ENCODE measurements at regions not wholly inside any gene's neighbourhood (a gene's known extent, or its start where the extent isn't known, plus 50 kb on each side); places are given as distances from the start of the nearest gene placed in this dataset.

- no peak for DNase-seq (ENCODE audit: low spot score)
- no peaks in the 10 kb centered on the region for H3K9me3 Mint-ChIP-seq (ENCODE audit: low read depth)
Measured at GRCh38 chr7:106806556-106806955, 58.5 kb upstream of the PIK3CG start.

GRCh38 chr7:106807474-106807873, 57.6 kb upstream of the PIK3CG start:
- Mint-ChIP-seq H3K4me3 (ENCODE audit: unreplicated experiment) (no peak overlapping the region), H3K27me3 (ENCODE audit: low read depth) (peaks cover 22% of the 10 kb centered on the region), H3K4me1 (ENCODE audit: low read depth) (no peaks in the 10 kb centered on the region), H3K9me3 (ENCODE audit: low read depth) (no peaks in the 10 kb centered on the region), H3K27ac (ENCODE audit: unreplicated experiment) (no peak overlapping the region), H3K36me3 (ENCODE audit: low read depth) (no peaks in the 10 kb centered on the region)
- TF ChIP-seq, protein P1, sequence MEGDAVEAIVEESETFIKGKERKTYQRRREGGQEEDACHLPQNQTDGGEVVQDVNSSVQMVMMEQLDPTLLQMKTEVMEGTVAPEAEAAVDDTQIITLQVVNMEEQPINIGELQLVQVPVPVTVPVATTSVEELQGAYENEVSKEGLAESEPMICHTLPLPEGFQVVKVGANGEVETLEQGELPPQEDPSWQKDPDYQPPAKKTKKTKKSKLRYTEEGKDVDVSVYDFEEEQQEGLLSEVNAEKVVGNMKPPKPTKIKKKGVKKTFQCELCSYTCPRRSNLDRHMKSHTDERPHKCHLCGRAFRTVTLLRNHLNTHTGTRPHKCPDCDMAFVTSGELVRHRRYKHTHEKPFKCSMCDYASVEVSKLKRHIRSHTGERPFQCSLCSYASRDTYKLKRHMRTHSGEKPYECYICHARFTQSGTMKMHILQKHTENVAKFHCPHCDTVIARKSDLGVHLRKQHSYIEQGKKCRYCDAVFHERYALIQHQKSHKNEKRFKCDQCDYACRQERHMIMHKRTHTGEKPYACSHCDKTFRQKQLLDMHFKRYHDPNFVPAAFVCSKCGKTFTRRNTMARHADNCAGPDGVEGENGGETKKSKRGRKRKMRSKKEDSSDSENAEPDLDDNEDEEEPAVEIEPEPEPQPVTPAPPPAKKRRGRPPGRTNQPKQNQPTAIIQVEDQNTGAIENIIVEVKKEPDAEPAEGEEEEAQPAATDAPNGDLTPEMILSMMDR (IDR thresholded peaks at IDR 0.05) = no peak
- no peak for DNase-seq (ENCODE audit: low spot score)

More at GRCh38 chr7:106806556-106806955, 58.5 kb upstream of the PIK3CG start:
- Mint-ChIP-seq H3K27me3 (ENCODE audit: low read depth) (peaks cover 25% of the 10 kb centered on the region), H3K4me1 (ENCODE audit: low read depth) (no peaks in the 10 kb centered on the region), H3K27ac (ENCODE audit: unreplicated experiment) (no peak overlapping the region), H3K4me3 (ENCODE audit: unreplicated experiment) (no peak overlapping the region), H3K36me3 (ENCODE audit: low read depth) (no peaks in the 10 kb centered on the region)
- TF ChIP-seq, protein P1 (IDR thresholded peaks at IDR 0.05) = no peak

GRCh38 chr7:106808967-106809635, 56.0 kb upstream of the PIK3CG start:
- H3K27me3 Mint-ChIP-seq (ENCODE audit: low read depth) = peaks cover 18% of the 10 kb centered on the region

DNA sequence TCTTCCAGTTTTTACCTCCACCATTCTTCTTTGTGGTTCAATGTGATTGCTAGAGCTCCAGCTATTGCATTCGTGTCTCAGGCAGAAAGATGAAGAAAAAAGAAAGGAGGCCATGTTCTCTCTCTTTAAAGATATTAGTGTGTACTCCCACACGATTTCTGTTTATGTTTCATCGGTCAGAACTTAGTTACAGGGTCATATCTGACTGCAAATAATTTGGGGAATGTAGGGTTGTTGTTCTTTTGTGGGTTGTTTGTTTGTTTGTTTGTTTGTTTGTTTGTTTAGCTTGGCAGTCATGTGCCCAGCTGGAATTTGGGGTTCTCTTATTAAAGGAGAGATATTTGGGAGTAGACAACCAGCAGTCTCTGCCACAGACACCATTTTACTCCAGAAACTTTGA, 53.6 kb upstream of the PIK3CG start:
- Mint-ChIP-seq H3K27ac (ENCODE audit: unreplicated experiment) (no peak overlapping the region), H3K4me1 (ENCODE audit: low read depth) (peaks cover 8% of the 10 kb centered on the region), H3K27me3 (ENCODE audit: low read depth) (peaks cover 3% of the 10 kb centered on the region), H3K9me3 (ENCODE audit: low read depth) (peaks cover 2% of the 10 kb centered on the region), H3K4me3 (ENCODE audit: unreplicated experiment) (no peak overlapping the region), H3K36me3 (ENCODE audit: low read depth) (no peaks in the 10 kb centered on the region)
- TF ChIP-seq, protein P1 (IDR thresholded peaks at IDR 0.05) = no peak
- no peak for DNase-seq (ENCODE audit: low spot score)

More at GRCh38 chr7:106808967-106809635, 56.0 kb upstream of the PIK3CG start:
- no peak for DNase-seq (ENCODE audit: low spot score)
- TF ChIP-seq, protein P1 (IDR thresholded peaks at IDR 0.05) = no peak
- H3K36me3 Mint-ChIP-seq (ENCODE audit: low read depth) = no peaks in the 10 kb centered on the region
- H3K4me3 Mint-ChIP-seq (ENCODE audit: unreplicated experiment) = no peak overlapping the region
- no peak overlapping the region for H3K27ac Mint-ChIP-seq (ENCODE audit: unreplicated experiment)
- peaks cover 5% of the 10 kb centered on the region for H3K4me1 Mint-ChIP-seq (ENCODE audit: low read depth)
- H3K9me3 Mint-ChIP-seq (ENCODE audit: low read depth) = peaks cover 2% of the 10 kb centered on the region

DNA sequence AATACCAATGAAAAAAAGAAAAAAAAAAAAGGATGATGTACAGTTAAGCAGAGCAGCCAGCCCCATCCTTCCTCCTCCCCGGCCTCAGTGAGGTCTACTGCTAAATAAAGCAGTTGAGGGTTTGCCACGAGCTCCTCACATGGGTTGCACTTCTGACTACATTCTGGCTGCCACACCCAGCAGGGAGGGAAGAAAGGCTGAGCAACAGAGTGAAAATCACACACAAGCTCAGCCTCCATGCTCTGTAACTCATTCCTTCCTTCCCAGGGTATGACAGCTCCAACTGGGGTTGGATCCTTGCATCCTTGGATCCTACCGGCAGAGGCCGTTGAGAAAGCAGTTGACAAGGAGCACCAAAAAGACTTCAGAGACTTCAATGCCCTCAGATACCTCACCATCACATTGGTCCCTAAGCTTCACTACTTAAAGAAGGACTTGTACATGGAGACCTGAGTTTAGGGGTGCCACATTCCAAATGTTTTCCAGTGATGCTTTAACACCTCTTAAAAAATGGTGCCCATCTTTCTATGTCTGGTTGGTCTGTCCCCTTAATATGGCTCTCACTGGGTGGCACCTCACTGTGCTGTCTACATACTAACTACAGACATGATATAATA, 52.9 kb upstream of the PIK3CG start:
- Mint-ChIP-seq H3K4me3 (ENCODE audit: unreplicated experiment) (no peak overlapping the region), H3K27me3 (ENCODE audit: low read depth) (no peaks in the 10 kb centered on the region), H3K9me3 (ENCODE audit: low read depth) (peaks cover 2% of the 10 kb centered on the region), H3K4me1 (ENCODE audit: low read depth) (peaks cover 8% of the 10 kb centered on the region), H3K27ac (ENCODE audit: unreplicated experiment) (no peak overlapping the region), H3K36me3 (ENCODE audit: low read depth) (no peaks in the 10 kb centered on the region)
- TF ChIP-seq, protein P1 (IDR thresholded peaks at IDR 0.05) = no peak
- DNase-seq (ENCODE audit: low spot score) = no peak

Data from chondrocyte (in vitro differentiated cells).